Esophagus muscularis mucosa (tissue), 4 donors: ENCODE measurements at regions not wholly inside any gene's neighbourhood (a gene's known extent, or its start where the extent isn't known, plus 50 kb on each side); places are given as distances from the start of the nearest gene placed in this dataset.

Experiments used
- DNase-seq: peaks from one replicate; pipeline ENCODE4 v3.0.0-alpha.2; 2017; ENCODE audit errors: extremely low spot score
- H3K27ac ChIP-seq, 4 donors: fragments of 200-600 bp; sonication (generic); replicated peaks in 1 of 4; 1 replicate in 3 of 4; 2 replicates in 1 of 4; pipeline ENCODE4 v1.5.1; 2016 to 2019; ENCODE audit warnings: mild to moderate bottlenecking in 1 of 4
- H3K27me3 ChIP-seq, 4 donors: fragments of 200-600 bp; sonication (generic); one replicate each; pipeline versions ENCODE4 v1.5.1 to v1.6.0; 2016 to 2019
- H3K36me3 ChIP-seq, 4 donors: fragments of 200-600 bp; sonication (generic); one replicate each; pipeline ENCODE4 v1.5.1; 2016 to 2019
- H3K4me1 ChIP-seq, 4 donors: fragments of 200-600 bp; sonication (generic); one replicate each; pipeline ENCODE4 v1.5.1; 2016 to 2019
- H3K4me3 ChIP-seq, 4 donors: fragments of 200-600 bp; sonication (generic); 1 replicate in 2 of 4; 2 replicates in 2 of 4; pipeline ENCODE4 v1.5.1; 2016 to 2019; ENCODE audit warnings: mild to moderate bottlenecking in 4 of 4, moderate library complexity in 1 of 4
- H3K9me3 ChIP-seq, 4 donors: fragments of 200-600 bp; sonication (generic); 1 replicate in 3 of 4; 2 replicates in 1 of 4; pipeline ENCODE4 v1.5.1; 2016 to 2019
- CTCF ChIP-seq, 3 experiments: fragments of 200-600 bp in 2 of 3; fragments of 450-650 bp in 1 of 3; sonication (generic) in 2 of 3; IDR thresholded peaks; one replicate each; pipeline ENCODE4 v1.5.1; 2017 to 2019; ENCODE audit warnings: antibody characterized with exemption in 3 of 3, mild to moderate bottlenecking in 2 of 3, moderate library complexity in 1 of 3
- EP300 ChIP-seq: sonication (generic); formaldehyde crosslinking; IDR thresholded peaks from one replicate; pipeline ENCODE4 v1.6.1; 2017; ENCODE audit warnings: antibody characterized with exemption
- POLR2A ChIP-seq: fragments of 450-650 bp; IDR thresholded peaks from one replicate; pipeline ENCODE4 v1.6.1; 2017; ENCODE audit warnings: antibody characterized with exemption, moderate library complexity, mild to moderate bottlenecking, low read depth
- POLR2AphosphoS5 ChIP-seq, 2 donors: sonication (generic); formaldehyde crosslinking; IDR thresholded peaks; one replicate each; pipeline ENCODE4 v1.6.1; 2017; ENCODE audit warnings: antibody characterized with exemption in 2 of 2
- WGBS: methylation state at CpG from one replicate; pipeline ENCODE4 v1.1.5; 2018; 5-methylcytosine and 5-hydroxymethylcytosine counted together
- intact Hi-C: fragments of 100-400 bp; cut with DNase I; formaldehyde crosslinking; loops from one replicate; pipeline ENCODE4 v1.15.1; 2023

GRCh38 chr4:54942721-54943120 lies 182.7 kb downstream of the KDR start:
- Histone ChIP-seq H3K27me3 (no peaks in the 10 kb centered on the region), H3K36me3 (no peaks in the 10 kb centered on the region), H3K4me3 (no peak overlapping the region), H3K4me1 (peaks cover 0 to 15% (median 9%) of the 10 kb centered on the region in 4 donors), H3K27ac (no peak overlapping the region), H3K9me3 (no peaks in the 10 kb centered on the region)
- WGBS = 43% methylated on average over 3 of the region's 4 CpGs
- intact Hi-C loops = no loop called here
- DNase-seq = no peak
- TF ChIP-seq EP300 (no peak), POLR2A (no peak), CTCF (IDR thresholded peaks at IDR 0.05) (no peak), POLR2AphosphoS5 (IDR thresholded peaks at IDR 0.05) (no peak)

GRCh38 chr4:54941994-54942552 lies 183.3 kb downstream of the KDR start:
- intact Hi-C loops = no loop called here
- H3K27me3 ChIP-seq = no peaks in the 10 kb centered on the region
- peaks cover 0 to 15% (median 9%) of the 10 kb centered on the region in 4 donors for H3K4me1 ChIP-seq
- DNase-seq = no peak
- no peak for TF ChIP-seq POLR2AphosphoS5 (IDR thresholded peaks at IDR 0.05)
- no peak for TF ChIP-seq CTCF (IDR thresholded peaks at IDR 0.05)
- no peak for TF ChIP-seq POLR2A
- no peak for TF ChIP-seq EP300
- H3K9me3 ChIP-seq = no peaks in the 10 kb centered on the region
- whole genome bisulfite sequencing = 40% methylated on average over 10 of the region's 10 CpGs
- H3K27ac ChIP-seq = no peak overlapping the region
- H3K36me3 ChIP-seq = no peaks in the 10 kb centered on the region
- no peak overlapping the region for H3K4me3 ChIP-seq

GRCh38 chr4:54940996-54941865 lies 184.2 kb downstream of the KDR start:
- Histone ChIP-seq H3K36me3 (no peaks in the 10 kb centered on the region), H3K27me3 (no peaks in the 10 kb centered on the region), H3K9me3 (no peaks in the 10 kb centered on the region), H3K4me1 (peaks cover 0 to 15% (median 9%) of the 10 kb centered on the region in 4 donors), H3K4me3 (no peak overlapping the region), H3K27ac (no peak overlapping the region)
- DNase-seq = no peak
- intact Hi-C loops = no loop called here
- WGBS = 29% methylated on average over 7 of the region's 7 CpGs
- no peak for TF ChIP-seq POLR2AphosphoS5 (IDR thresholded peaks at IDR 0.05)

GRCh38 chr4:54937501-54937900 lies 187.9 kb downstream of the KDR start:
- DNase-seq = no peak
- Histone ChIP-seq H3K27me3 (no peaks in the 10 kb centered on the region), H3K9me3 (no peaks in the 10 kb centered on the region), H3K27ac (no peak overlapping the region), H3K36me3 (no peaks in the 10 kb centered on the region), H3K4me1 (peaks cover 0 to 12% (median 9%) of the 10 kb centered on the region in 4 donors), H3K4me3 (no peak overlapping the region)
- WGBS = 17% methylated on average over 2 of the region's 2 CpGs
- intact Hi-C loops = no loop called here
- no peak for TF ChIP-seq EP300
- TF ChIP-seq POLR2AphosphoS5 (IDR thresholded peaks at IDR 0.05) = no peak
- TF ChIP-seq POLR2A = no peak
- TF ChIP-seq CTCF (IDR thresholded peaks at IDR 0.05) = no peak

- TF ChIP-seq POLR2AphosphoS5 (IDR thresholded peaks at IDR 0.05) (no peak), EP300 (no peak), CTCF (IDR thresholded peaks at IDR 0.05) (no peak), POLR2A (no peak)
- H3K4me3 ChIP-seq = no peak overlapping the region
- no peaks in the 10 kb centered on the region for H3K36me3 ChIP-seq
- no peak for DNase-seq
- H3K27ac ChIP-seq = no peak overlapping the region
- H3K9me3 ChIP-seq = no peaks in the 10 kb centered on the region
- intact Hi-C loops = no loop called here
- peaks cover 6 to 16% (median 11%) of the 10 kb centered on the region in 4 donors for H3K4me1 ChIP-seq
- no peaks in the 10 kb centered on the region for H3K27me3 ChIP-seq
- 98% methylated on average over 2 of the region's 2 CpGs for WGBS
These were observed 191.8 kb downstream of the KDR start for GRCh38 chr4:54933579-54933978.
